IMR-90 (cell line): ENCODE measurements at regions not wholly inside any gene's neighbourhood (a gene's known extent, or its start where the extent isn't known, plus 50 kb on each side); places are given as distances from the start of the nearest gene placed in this dataset.

Experiments
- ATAC-seq: fragments of 200-7000 bp; cut with Tn5 transposase; 2 replicates; pipeline ENCODE4 v1.9.1; 2020; ENCODE audit warnings: low read depth, mild to moderate bottlenecking, moderate library complexity
- BruUV-seq: library from RNA; stranded (reverse); fragments of 400-500 nt; replicated peaks from 2 replicates; lab custom pipeline; 2021; lab: Mats Ljungman, UMichigan
- CTCF ChIA-PET: fragments of 300-600 bp; formaldehyde crosslinking; extraction: SDS; loops from one replicate; lab custom pipeline; 2021; ENCODE audit warnings: antibody characterized with exemption; lab: Yijun Ruan, JAX
- POLR2A ChIA-PET: fragments of 300-600 bp; sonication (Branson Sonifier 250); formaldehyde crosslinking; loops from one replicate; lab custom pipeline; 2022; ENCODE audit warnings: antibody characterized with exemption; ENCODE audit not compliant: unreplicated experiment; lab: Charles Lee
- DNase-seq: peaks from one replicate; pipeline ENCODE4 v3.0.0; 2013
- H2AFZ ChIP-seq: replicated peaks from 2 replicates; pipeline ENCODE3; 2013; ENCODE audit warnings: low read length, mild to moderate bottlenecking; ENCODE audit not compliant: poor library complexity
- H2AK5ac ChIP-seq: 2 replicates; pipeline ENCODE4 v1.6.1; 2013; ENCODE audit warnings: low read depth, low read length, inconsistent platforms
- H2AK9ac ChIP-seq: replicated peaks from 2 replicates; pipeline ENCODE3; 2013; ENCODE audit warnings: mild to moderate bottlenecking, low read depth, low read length, moderate library complexity; ENCODE audit not compliant: poor library complexity
- H2BK120ac ChIP-seq: 2 replicates; pipeline ENCODE4 v1.6.1; 2013; ENCODE audit warnings: low read depth, low read length, inconsistent platforms
- H2BK15ac ChIP-seq: 3 replicates; pipeline ENCODE4 v1.6.1; 2013; ENCODE audit warnings: low read depth, low read length, inconsistent platforms
- H2BK20ac ChIP-seq: 2 replicates; pipeline ENCODE4 v1.6.1; 2013; ENCODE audit warnings: low read depth, mild to moderate bottlenecking, inconsistent platforms, low read length, moderate library complexity
- H2BK5ac ChIP-seq: 2 replicates; pipeline ENCODE4 v1.6.1; 2013; ENCODE audit warnings: mild to moderate bottlenecking, low read depth, low read length, inconsistent platforms; ENCODE audit not compliant: poor library complexity, severe bottlenecking
- H3K14ac ChIP-seq: replicated peaks from 2 replicates; pipeline ENCODE4 v1.6.1; 2013; ENCODE audit warnings: low read depth, low read length, inconsistent platforms
- H3K18ac ChIP-seq: 2 replicates; pipeline ENCODE4 v1.6.1; 2013; ENCODE audit warnings: low read depth, low read length, control low read depth
- H3K23ac ChIP-seq: 2 replicates; pipeline ENCODE4 v1.6.1; 2013; ENCODE audit warnings: low read depth, low read length, inconsistent platforms
- H3K27ac ChIP-seq: 2 replicates; pipeline ENCODE4 v1.5.1; 2013; ENCODE audit warnings: mild to moderate bottlenecking, control low read depth, low read length; ENCODE audit not compliant: insufficient read depth
- H3K27me3 ChIP-seq: 2 replicates; pipeline ENCODE4 v1.6.1; 2013; ENCODE audit warnings: low read length; ENCODE audit not compliant: control insufficient read depth, insufficient read depth
- H3K36me3 ChIP-seq: 2 replicates; pipeline ENCODE4 v1.6.1; 2013; ENCODE audit warnings: low read length, mixed read lengths; ENCODE audit not compliant: control insufficient read depth, insufficient read depth
- H3K4ac ChIP-seq: 2 replicates; pipeline ENCODE4 v1.6.1; 2013; ENCODE audit warnings: low read depth, low read length, inconsistent platforms
- H3K4me1 ChIP-seq: 2 replicates; pipeline ENCODE4 v1.6.1; 2013; ENCODE audit warnings: low read length, mixed read lengths; ENCODE audit not compliant: control insufficient read depth, insufficient read depth
- H3K4me2 ChIP-seq: 2 replicates; pipeline ENCODE4 v1.6.1; 2013; ENCODE audit warnings: low read depth, mild to moderate bottlenecking, control low read depth, low read length, moderate library complexity
- H3K4me3 ChIP-seq: 2 replicates; pipeline ENCODE4 v1.5.1; 2013; ENCODE audit warnings: low read depth, mild to moderate bottlenecking, control low read depth, low read length, moderate library complexity; ENCODE audit not compliant: insufficient read depth
- H3K56ac ChIP-seq: 2 replicates; pipeline ENCODE4 v1.6.1; 2013; ENCODE audit warnings: low read length, inconsistent platforms; ENCODE audit not compliant: insufficient read depth; ENCODE audit errors: extremely low read depth
- H3K79me1 ChIP-seq, 2 experiments: 2 replicates each; pipeline ENCODE4 v1.6.1; 2013; ENCODE audit warnings: low read length in 2 of 2, inconsistent platforms in 1 of 2, low read depth in 1 of 2
- H3K9ac ChIP-seq: 2 replicates; pipeline ENCODE4 v1.6.1; 2013; ENCODE audit warnings: low read depth, low read length, control low read depth
- H3K9me1 ChIP-seq: 2 replicates; pipeline ENCODE4 v1.6.1; 2013; ENCODE audit warnings: low read length, inconsistent platforms; ENCODE audit not compliant: insufficient read depth
- H3K9me3 ChIP-seq: 2 replicates; pipeline ENCODE4 v1.6.1; 2013; ENCODE audit warnings: low read length; ENCODE audit not compliant: control insufficient read depth, insufficient read depth
- H4K20me1 ChIP-seq: 2 replicates; pipeline ENCODE4 v1.6.1; 2013; ENCODE audit warnings: low read length, inconsistent platforms; ENCODE audit not compliant: insufficient read depth
- H4K5ac ChIP-seq: 2 replicates; pipeline ENCODE4 v1.6.1; 2013; ENCODE audit warnings: mild to moderate bottlenecking, low read depth, low read length, control low read depth
- H4K8ac ChIP-seq, 2 experiments: 2 replicates each; pipeline ENCODE4 v1.6.1; 2013; ENCODE audit warnings: low read depth in 2 of 2, low read length in 2 of 2, control low read depth in 1 of 2, inconsistent platforms in 1 of 2
- H4K91ac ChIP-seq: 2 replicates; pipeline ENCODE4 v1.6.1; 2013; ENCODE audit warnings: low read depth, low read length, inconsistent platforms; ENCODE audit not compliant: insufficient read depth
- BHLHE40 ChIP-seq: fragments of 150-350 bp; IDR thresholded peaks from 2 replicates; pipeline ENCODE4 v1.6.1; 2016; ENCODE audit warnings: mild to moderate bottlenecking, low read depth, low read length
- CEBPB ChIP-seq: IDR thresholded peaks from 2 replicates; pipeline ENCODE4 v1.6.1; 2012; ENCODE audit warnings: low read depth, low read length, improper control_type of control experiment
- CHD1 ChIP-seq: IDR thresholded peaks from 2 replicates; pipeline ENCODE4 v1.6.1; 2012; ENCODE audit warnings: low read depth, low read length, improper control_type of control experiment
- CTCF ChIP-seq: conservative IDR thresholded peaks from 2 replicates; pipeline ENCODE4 v1.5.1; 2012; ENCODE audit warnings: mild to moderate bottlenecking, low read depth, low read length, improper control_type of control experiment
- ELK1 ChIP-seq: fragments of 150-350 bp; IDR thresholded peaks from 2 replicates; pipeline ENCODE4 v1.6.1; 2016; ENCODE audit warnings: low read depth, mild to moderate bottlenecking, low read length, moderate library complexity, borderline replicate concordance
- FOS ChIP-seq: fragments of 150-350 bp; IDR thresholded peaks from 2 replicates; pipeline ENCODE4 v1.6.1; 2016; ENCODE audit warnings: low read depth, low read length
- MAFK ChIP-seq: IDR thresholded peaks from 2 replicates; pipeline ENCODE4 v1.6.1; 2012; ENCODE audit warnings: low read depth, low read length, improper control_type of control experiment
- MAZ ChIP-seq: IDR thresholded peaks from 2 replicates; pipeline ENCODE4 v1.6.1; 2012; ENCODE audit warnings: low read depth, mild to moderate bottlenecking, low read length, improper control_type of control experiment, moderate library complexity, borderline replicate concordance
- MXI1 ChIP-seq: IDR thresholded peaks from 2 replicates; pipeline ENCODE4 v1.6.1; 2012; ENCODE audit warnings: low read depth, mild to moderate bottlenecking, low read length, moderate library complexity, borderline replicate concordance
- NFE2L2 ChIP-seq: fragments of 150-350 bp; IDR thresholded peaks from 2 replicates; pipeline ENCODE4 v1.6.1; 2016; ENCODE audit warnings: low read depth, mild to moderate bottlenecking, low read length
- POLR2A ChIP-seq: IDR thresholded peaks from 2 replicates; pipeline ENCODE4 v1.6.1; 2012; ENCODE audit warnings: mild to moderate bottlenecking, low read depth, low read length
- RAD21 ChIP-seq: IDR thresholded peaks from 2 replicates; pipeline ENCODE4 v1.6.1; 2012; ENCODE audit warnings: low read length, improper control_type of control experiment
- RCOR1 ChIP-seq: IDR thresholded peaks from 2 replicates; pipeline ENCODE4 v1.6.1; 2012; ENCODE audit warnings: mild to moderate bottlenecking, low read length, improper control_type of control experiment; ENCODE audit not compliant: insufficient replicate concordance
- RFX5 ChIP-seq: IDR thresholded peaks from 2 replicates; pipeline ENCODE4 v1.8.0; 2012; ENCODE audit warnings: low read depth, mild to moderate bottlenecking, low read length, moderate library complexity
- SMC3 ChIP-seq: fragments of 150-350 bp; IDR thresholded peaks from 2 replicates; pipeline ENCODE4 v1.6.1; 2016; ENCODE audit warnings: low read depth, mild to moderate bottlenecking, antibody characterized with exemption, low read length, moderate library complexity
- USF2 ChIP-seq: fragments of 150-350 bp; IDR thresholded peaks from 2 replicates; pipeline ENCODE4 v1.6.1; 2017; ENCODE audit warnings: mild to moderate bottlenecking, antibody characterized with exemption, low read length, low read depth
- WGBS, 2 experiments: methylation state at CpG; one replicate each; pipeline versions ENCODE4 v1.1.5 to v1.1.7; 2013; ENCODE audit warnings: missing lambda C conversion rate in 2 of 2; ENCODE audit not compliant: insufficient read length in 1 of 2; ENCODE audit errors: extremely low coverage in 2 of 2; 5-methylcytosine and 5-hydroxymethylcytosine counted together
- dilution Hi-C: fragments of 300-500 bp; cut with HindIII; formaldehyde crosslinking; loops from one replicate; pipeline ENCODE4 v1.14.3; 2018; ENCODE audit warnings: low sequenced_read_pairs; ENCODE audit not compliant: unreplicated experiment
- in situ Hi-C: fragments of 300-500 bp; cut with MboI; formaldehyde crosslinking; loops from 3 replicates; pipeline ENCODE4 v1.14.3; 2019; ENCODE audit warnings: low sequenced_read_pairs, inconsistent platforms, mixed read lengths
- intact Hi-C: fragments of 100-400 bp; cut with micrococcal nuclease; formaldehyde crosslinking; loops from 2 replicates; pipeline ENCODE4 v1.10.0; 2022

- Histone ChIP-seq H4K20me1 (no peaks in the 10 kb centered on the region), H3K4me1 (no peaks in the 10 kb centered on the region), H3K14ac (no peak overlapping the region), H3K4ac (no peak overlapping the region), H3K27me3 (no peaks in the 10 kb centered on the region), H3K9me1 (no peaks in the 10 kb centered on the region), H4K8ac (no peak overlapping the region), H3K23ac (no peak overlapping the region), H2BK20ac (no peak overlapping the region), H4K5ac (no peak overlapping the region), H3K9me3 (no peaks in the 10 kb centered on the region), H2AFZ (no peak overlapping the region), H4K91ac (no peak overlapping the region), H3K9ac (no peak overlapping the region), H3K4me2 (no peak overlapping the region), H3K27ac (no peak overlapping the region), H2BK15ac (no peak overlapping the region), H2BK120ac (no peak overlapping the region), H3K36me3 (no peaks in the 10 kb centered on the region), H2AK9ac (no peak overlapping the region), H2BK5ac (no peak overlapping the region), H3K18ac (no peak overlapping the region), H2AK5ac (no peak overlapping the region), H3K56ac (no peak overlapping the region), H3K4me3 (no peak overlapping the region), H3K79me1 (no peaks in the 10 kb centered on the region)
- ChIA-PET CTCF (no interaction called here), POLR2A (no interaction called here)
- BruUV-seq, result no TSS peak
- TF ChIP-seq MAFK (no peak), POLR2A (no peak), NFE2L2 (no peak), ELK1 (no peak), MAZ (no peak), USF2 (no peak), CEBPB (no peak), CTCF (no peak), MXI1 (no peak), SMC3 (no peak), RAD21 (no peak), CHD1 (no peak), RCOR1 (no peak), RFX5 (no peak), BHLHE40 (no peak), FOS (no peak)
- ATAC-seq, result no peak
- dilution Hi-C loops, result no loop called here
- intact Hi-C loops, result no loop called here
- DNase-seq, result peak; percentile 5
- in situ Hi-C loops, result no loop called here
- WGBS, 2 experiments, result 100% methylated on average over 1 of the region's 1 CpG; no CpG with 5 or more reads in 1 of the 2 experiments
Measured at GRCh38 chr3:111351334-111351733, 190.7 kb upstream of the CD96 start.
